ENCODE measurements at regions not wholly inside any gene's neighbourhood (a gene's known extent, or its start where the extent isn't known, plus 50 kb on each side); places are given as distances from the start of the nearest gene placed in this dataset.

DNA sequence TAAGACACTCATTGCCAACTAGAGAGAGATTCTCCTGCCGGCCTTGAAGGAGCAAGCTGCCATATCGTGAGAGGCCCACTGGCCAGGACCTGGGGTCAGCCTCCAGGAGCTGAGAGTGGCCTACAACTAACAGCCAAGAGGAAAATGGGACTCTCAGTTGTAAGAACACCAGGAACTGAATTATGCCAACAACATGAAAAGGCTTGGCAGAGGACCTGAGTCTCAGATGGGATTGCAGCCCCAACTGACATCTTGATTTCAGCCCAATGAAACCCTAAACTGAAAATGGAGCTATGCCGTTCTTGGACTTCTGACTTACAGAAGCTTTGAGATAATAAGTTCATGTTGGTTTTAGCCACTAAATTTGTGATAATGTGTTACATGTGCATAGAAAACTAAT is 193.5 kb upstream of the LRFN2 start:
- Mint-ChIP-seq H3K4me1 (no peaks in the 10 kb centered on the region), H3K27me3 (ENCODE audit: insufficient read depth) (peaks cover 11% of the 10 kb centered on the region), H3K36me3 (ENCODE audit: low read depth) (no peaks in the 10 kb centered on the region), H3K4me3 (no peak overlapping the region), H3K9me3 (no peaks in the 10 kb centered on the region), H3K27ac (no peak overlapping the region)
- Histone ChIP-seq H3K4me3 (ENCODE audit: low read length) (no peak overlapping the region), H3K4me1 (ENCODE audit: control insufficient read depth, insufficient read depth, low read length) (no peaks in the 10 kb centered on the region), H3K9me3 (ENCODE audit: control insufficient read depth, low read length) (no peaks in the 10 kb centered on the region), H3K9ac (ENCODE audit: extremely low read depth, low read length, poor library complexity, severe bottlenecking) (no peak overlapping the region), H3K27ac (ENCODE audit: low read depth, low read length) (no peak overlapping the region), H3K27me3 (ENCODE audit: control insufficient read depth, insufficient read depth, low read length, poor library complexity, severe bottlenecking) (peaks cover 9% of the 10 kb centered on the region), H3K36me3 (ENCODE audit: control insufficient read depth, insufficient read depth, low read length) (no peaks in the 10 kb centered on the region)
- no peak for DNase-seq
- 92 to 96% methylated on average over 3 of the region's 3 CpGs for WGBS, 2 experiments (ENCODE audit: insufficient coverage in 1 of 2, insufficient read length in 1 of 2)
- TF ChIP-seq, protein P1, sequence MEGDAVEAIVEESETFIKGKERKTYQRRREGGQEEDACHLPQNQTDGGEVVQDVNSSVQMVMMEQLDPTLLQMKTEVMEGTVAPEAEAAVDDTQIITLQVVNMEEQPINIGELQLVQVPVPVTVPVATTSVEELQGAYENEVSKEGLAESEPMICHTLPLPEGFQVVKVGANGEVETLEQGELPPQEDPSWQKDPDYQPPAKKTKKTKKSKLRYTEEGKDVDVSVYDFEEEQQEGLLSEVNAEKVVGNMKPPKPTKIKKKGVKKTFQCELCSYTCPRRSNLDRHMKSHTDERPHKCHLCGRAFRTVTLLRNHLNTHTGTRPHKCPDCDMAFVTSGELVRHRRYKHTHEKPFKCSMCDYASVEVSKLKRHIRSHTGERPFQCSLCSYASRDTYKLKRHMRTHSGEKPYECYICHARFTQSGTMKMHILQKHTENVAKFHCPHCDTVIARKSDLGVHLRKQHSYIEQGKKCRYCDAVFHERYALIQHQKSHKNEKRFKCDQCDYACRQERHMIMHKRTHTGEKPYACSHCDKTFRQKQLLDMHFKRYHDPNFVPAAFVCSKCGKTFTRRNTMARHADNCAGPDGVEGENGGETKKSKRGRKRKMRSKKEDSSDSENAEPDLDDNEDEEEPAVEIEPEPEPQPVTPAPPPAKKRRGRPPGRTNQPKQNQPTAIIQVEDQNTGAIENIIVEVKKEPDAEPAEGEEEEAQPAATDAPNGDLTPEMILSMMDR (conservative IDR thresholded peaks at IDR 0.05), result no peak

DNA sequence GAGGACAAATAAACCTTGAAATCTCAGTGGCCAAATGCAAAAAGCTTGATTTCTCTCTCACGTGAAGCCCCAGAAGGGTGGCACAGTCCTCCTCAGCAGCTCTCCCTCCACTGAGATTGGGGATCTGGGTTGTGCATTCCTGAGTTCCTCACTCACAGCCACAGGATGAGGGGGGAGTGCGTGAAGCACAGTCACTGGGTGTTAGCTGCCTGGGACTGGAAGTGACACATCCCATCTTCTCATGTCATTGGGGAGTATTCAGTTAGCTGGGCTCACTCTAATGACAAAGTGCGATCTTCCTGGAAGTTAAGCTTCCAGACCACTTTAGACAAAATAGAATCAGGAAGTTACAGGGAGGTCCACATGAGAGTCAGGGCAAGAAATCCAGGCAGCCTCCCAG is 192.2 kb upstream of the LRFN2 start:
- Histone ChIP-seq H3K27ac (ENCODE audit: low read depth, low read length) (no peak overlapping the region), H3K9me3 (ENCODE audit: control insufficient read depth, low read length) (no peaks in the 10 kb centered on the region), H3K27me3 (ENCODE audit: control insufficient read depth, insufficient read depth, low read length, poor library complexity, severe bottlenecking) (no peaks in the 10 kb centered on the region), H3K36me3 (ENCODE audit: control insufficient read depth, insufficient read depth, low read length) (no peaks in the 10 kb centered on the region), H3K4me3 (ENCODE audit: low read length) (no peak overlapping the region), H3K4me1 (ENCODE audit: control insufficient read depth, insufficient read depth, low read length) (no peaks in the 10 kb centered on the region), H3K9ac (ENCODE audit: extremely low read depth, low read length, poor library complexity, severe bottlenecking) (no peak overlapping the region)
- Mint-ChIP-seq H3K9me3 (no peaks in the 10 kb centered on the region), H3K27ac (no peak overlapping the region), H3K36me3 (ENCODE audit: low read depth) (no peaks in the 10 kb centered on the region), H3K4me3 (no peak overlapping the region), H3K4me1 (no peaks in the 10 kb centered on the region), H3K27me3 (ENCODE audit: insufficient read depth) (no peaks in the 10 kb centered on the region)
- TF ChIP-seq, protein P1 (conservative IDR thresholded peaks at IDR 0.05), result no peak
- no peak for DNase-seq
- WGBS, 2 experiments (ENCODE audit: insufficient coverage in 1 of 2, insufficient read length in 1 of 2), result 99 to 100% methylated on average over 1 to 3 of the region's 3 CpGs

DNA sequence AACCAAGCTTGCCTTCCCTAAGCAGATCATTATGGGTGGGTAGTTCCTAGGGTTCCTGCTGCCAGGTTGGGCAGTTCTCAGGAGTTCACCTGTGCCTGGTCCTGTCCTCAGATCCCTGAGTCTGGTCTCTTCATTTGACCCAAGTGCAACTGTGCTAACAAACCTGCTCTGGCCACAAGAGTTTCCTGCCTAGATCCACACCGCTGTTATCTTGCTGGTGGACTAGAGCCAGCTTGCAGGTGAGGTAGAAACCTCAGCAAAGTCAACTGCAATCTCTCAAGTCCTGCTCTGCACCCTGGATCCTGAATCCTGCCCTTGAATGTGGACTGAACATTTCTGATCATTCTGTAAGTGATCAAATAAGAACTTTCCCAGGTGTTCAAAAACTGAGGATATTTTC is 191.8 kb upstream of the LRFN2 start:
- Histone ChIP-seq H3K27me3 (ENCODE audit: control insufficient read depth, insufficient read depth, low read length, poor library complexity, severe bottlenecking) (no peaks in the 10 kb centered on the region), H3K4me3 (ENCODE audit: low read length) (no peak overlapping the region), H3K9ac (ENCODE audit: extremely low read depth, low read length, poor library complexity, severe bottlenecking) (no peak overlapping the region), H3K4me1 (ENCODE audit: control insufficient read depth, insufficient read depth, low read length) (no peaks in the 10 kb centered on the region), H3K36me3 (ENCODE audit: control insufficient read depth, insufficient read depth, low read length) (no peaks in the 10 kb centered on the region), H3K27ac (ENCODE audit: low read depth, low read length) (no peak overlapping the region), H3K9me3 (ENCODE audit: control insufficient read depth, low read length) (no peaks in the 10 kb centered on the region)
- no peak for DNase-seq
- H3K4me3 Mint-ChIP-seq, result no peak overlapping the region
- H3K27me3 Mint-ChIP-seq (ENCODE audit: insufficient read depth), result peaks cover 2% of the 10 kb centered on the region
- H3K9me3 Mint-ChIP-seq, result no peaks in the 10 kb centered on the region
- 89 to 91% methylated on average over 1 of the region's 1 CpG for WGBS, 2 experiments (ENCODE audit: insufficient coverage in 1 of 2, insufficient read length in 1 of 2)
- H3K27ac Mint-ChIP-seq, result no peak overlapping the region
- H3K36me3 Mint-ChIP-seq (ENCODE audit: low read depth), result no peaks in the 10 kb centered on the region
- H3K4me1 Mint-ChIP-seq, result no peaks in the 10 kb centered on the region
- TF ChIP-seq, protein P1 (conservative IDR thresholded peaks at IDR 0.05), result no peak
